ENCODE measurements at regions not wholly inside any gene's neighbourhood (a gene's known extent, or its start where the extent isn't known, plus 50 kb on each side); places are given as distances from the start of the nearest gene placed in this dataset.

DNA sequence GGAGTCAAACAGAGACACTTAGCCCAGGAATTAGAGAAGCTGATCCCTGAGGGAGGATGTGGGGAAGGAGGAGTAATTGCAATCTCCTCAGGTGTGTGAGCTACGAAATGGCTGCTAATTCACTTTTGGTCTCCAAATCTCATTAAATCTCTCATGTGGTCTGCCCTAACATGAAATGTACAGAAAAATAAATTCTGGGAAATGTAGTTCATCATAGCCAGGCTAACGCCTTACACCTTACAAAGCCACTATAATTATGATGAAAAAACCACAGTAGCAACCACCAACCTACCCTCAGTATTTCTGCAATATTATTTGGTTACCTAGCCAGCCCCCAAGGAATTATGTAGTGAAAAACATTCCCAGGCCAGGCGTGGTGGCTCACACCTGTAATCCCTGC lies 354.0 kb downstream of the TMEM167A start:
- ATAC-seq: no peak
- ChIA-PET CTCF (no interaction called here), POLR2A (no interaction called here)
- H3K36me3 ChIP-seq (ENCODE audit: control insufficient read depth, insufficient read depth, low read length): no peaks in the 10 kb centered on the region
- TF ChIP-seq POLR2AphosphoS5 (IDR thresholded peaks at IDR 0.05; ENCODE audit: low read depth, low read length): no peak
- TF ChIP-seq, protein P1, sequence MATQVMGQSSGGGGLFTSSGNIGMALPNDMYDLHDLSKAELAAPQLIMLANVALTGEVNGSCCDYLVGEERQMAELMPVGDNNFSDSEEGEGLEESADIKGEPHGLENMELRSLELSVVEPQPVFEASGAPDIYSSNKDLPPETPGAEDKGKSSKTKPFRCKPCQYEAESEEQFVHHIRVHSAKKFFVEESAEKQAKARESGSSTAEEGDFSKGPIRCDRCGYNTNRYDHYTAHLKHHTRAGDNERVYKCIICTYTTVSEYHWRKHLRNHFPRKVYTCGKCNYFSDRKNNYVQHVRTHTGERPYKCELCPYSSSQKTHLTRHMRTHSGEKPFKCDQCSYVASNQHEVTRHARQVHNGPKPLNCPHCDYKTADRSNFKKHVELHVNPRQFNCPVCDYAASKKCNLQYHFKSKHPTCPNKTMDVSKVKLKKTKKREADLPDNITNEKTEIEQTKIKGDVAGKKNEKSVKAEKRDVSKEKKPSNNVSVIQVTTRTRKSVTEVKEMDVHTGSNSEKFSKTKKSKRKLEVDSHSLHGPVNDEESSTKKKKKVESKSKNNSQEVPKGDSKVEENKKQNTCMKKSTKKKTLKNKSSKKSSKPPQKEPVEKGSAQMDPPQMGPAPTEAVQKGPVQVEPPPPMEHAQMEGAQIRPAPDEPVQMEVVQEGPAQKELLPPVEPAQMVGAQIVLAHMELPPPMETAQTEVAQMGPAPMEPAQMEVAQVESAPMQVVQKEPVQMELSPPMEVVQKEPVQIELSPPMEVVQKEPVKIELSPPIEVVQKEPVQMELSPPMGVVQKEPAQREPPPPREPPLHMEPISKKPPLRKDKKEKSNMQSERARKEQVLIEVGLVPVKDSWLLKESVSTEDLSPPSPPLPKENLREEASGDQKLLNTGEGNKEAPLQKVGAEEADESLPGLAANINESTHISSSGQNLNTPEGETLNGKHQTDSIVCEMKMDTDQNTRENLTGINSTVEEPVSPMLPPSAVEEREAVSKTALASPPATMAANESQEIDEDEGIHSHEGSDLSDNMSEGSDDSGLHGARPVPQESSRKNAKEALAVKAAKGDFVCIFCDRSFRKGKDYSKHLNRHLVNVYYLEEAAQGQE (IDR thresholded peaks at IDR 0.05; ENCODE audit: insufficient read depth in 1 of 2, low read depth in 2 of 2, low read length in 1 of 2): no peak
- no peak for TF ChIP-seq TCF7L2 (IDR thresholded peaks at IDR 0.05; ENCODE audit: low read depth, low read length)
- TF ChIP-seq, protein P2, sequence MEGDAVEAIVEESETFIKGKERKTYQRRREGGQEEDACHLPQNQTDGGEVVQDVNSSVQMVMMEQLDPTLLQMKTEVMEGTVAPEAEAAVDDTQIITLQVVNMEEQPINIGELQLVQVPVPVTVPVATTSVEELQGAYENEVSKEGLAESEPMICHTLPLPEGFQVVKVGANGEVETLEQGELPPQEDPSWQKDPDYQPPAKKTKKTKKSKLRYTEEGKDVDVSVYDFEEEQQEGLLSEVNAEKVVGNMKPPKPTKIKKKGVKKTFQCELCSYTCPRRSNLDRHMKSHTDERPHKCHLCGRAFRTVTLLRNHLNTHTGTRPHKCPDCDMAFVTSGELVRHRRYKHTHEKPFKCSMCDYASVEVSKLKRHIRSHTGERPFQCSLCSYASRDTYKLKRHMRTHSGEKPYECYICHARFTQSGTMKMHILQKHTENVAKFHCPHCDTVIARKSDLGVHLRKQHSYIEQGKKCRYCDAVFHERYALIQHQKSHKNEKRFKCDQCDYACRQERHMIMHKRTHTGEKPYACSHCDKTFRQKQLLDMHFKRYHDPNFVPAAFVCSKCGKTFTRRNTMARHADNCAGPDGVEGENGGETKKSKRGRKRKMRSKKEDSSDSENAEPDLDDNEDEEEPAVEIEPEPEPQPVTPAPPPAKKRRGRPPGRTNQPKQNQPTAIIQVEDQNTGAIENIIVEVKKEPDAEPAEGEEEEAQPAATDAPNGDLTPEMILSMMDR (IDR thresholded peaks at IDR 0.05): no peak
- no peak for TF ChIP-seq SIN3A (IDR thresholded peaks at IDR 0.05; ENCODE audit: borderline replicate concordance, insufficient read depth, low read depth, low read length)
- intact Hi-C loops (cut with micrococcal nuclease; ENCODE audit: unreplicated experiment) (no loop called here), in situ Hi-C loops (cut with HindIII; ENCODE audit: low pct_unique_long_range_greater_than_20kb, low sequenced_read_pairs) (no loop called here)
- H3K4me3 ChIP-seq (ENCODE audit: low read depth in 2 of 2, low read length in 2 of 2): no peak overlapping the region
- no peaks in the 10 kb centered on the region for H3K4me1 ChIP-seq (ENCODE audit: control insufficient read depth, insufficient read depth, low read length)
- H3K27me3 ChIP-seq (ENCODE audit: control insufficient read depth, insufficient read depth, low read length): no peaks in the 10 kb centered on the region
- DNase-seq (ENCODE audit: low read depth, low spot score): no peak
- H3K9me3 ChIP-seq (ENCODE audit: control insufficient read depth, insufficient read depth, low read depth, low read length): no peaks in the 10 kb centered on the region
- no TSS peak for BruUV-seq (replicated peaks)
- no peak overlapping the region for H3K27ac ChIP-seq (ENCODE audit: low read length)

DNA sequence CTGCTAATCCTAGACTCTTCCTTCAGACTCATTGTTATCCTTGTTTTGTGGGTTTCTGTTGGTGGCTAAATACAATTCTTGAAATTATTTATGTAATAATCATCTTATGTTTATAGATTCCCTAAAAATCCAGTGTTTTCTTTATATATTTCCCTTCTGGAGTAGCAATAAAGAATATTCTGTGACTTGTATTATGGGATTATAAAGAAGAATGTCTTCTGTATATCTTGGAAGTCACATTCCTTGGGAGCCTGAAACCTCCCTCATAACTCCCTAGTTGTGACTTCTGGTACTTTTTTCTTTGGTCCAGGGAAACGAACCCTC lies 356.1 kb downstream of the TMEM167A start:
- intact Hi-C loops (cut with micrococcal nuclease; ENCODE audit: unreplicated experiment) (no loop called here), in situ Hi-C loops (cut with HindIII; ENCODE audit: low pct_unique_long_range_greater_than_20kb, low sequenced_read_pairs) (no loop called here)
- H3K9me3 ChIP-seq (ENCODE audit: control insufficient read depth, insufficient read depth, low read depth, low read length): no peaks in the 10 kb centered on the region
- BruUV-seq (replicated peaks): no TSS peak
- DNase-seq (ENCODE audit: low read depth, low spot score) (no peak), ATAC-seq (no peak)
- TF ChIP-seq SIN3A (IDR thresholded peaks at IDR 0.05; ENCODE audit: borderline replicate concordance, insufficient read depth, low read depth, low read length): no peak
- no peak for TF ChIP-seq TCF7L2 (IDR thresholded peaks at IDR 0.05; ENCODE audit: low read depth, low read length)
- no peak for TF ChIP-seq POLR2AphosphoS5 (IDR thresholded peaks at IDR 0.05; ENCODE audit: low read depth, low read length)
- TF ChIP-seq, protein P2 (IDR thresholded peaks at IDR 0.05): no peak
- TF ChIP-seq, protein P1 (IDR thresholded peaks at IDR 0.05; ENCODE audit: insufficient read depth in 1 of 2, low read depth in 2 of 2, low read length in 1 of 2): no peak
- CTCF ChIA-PET: no interaction called here
- no peaks in the 10 kb centered on the region for H3K27me3 ChIP-seq (ENCODE audit: control insufficient read depth, insufficient read depth, low read length)
- H3K4me3 ChIP-seq (ENCODE audit: low read depth in 2 of 2, low read length in 2 of 2): no peak overlapping the region
- H3K36me3 ChIP-seq (ENCODE audit: control insufficient read depth, insufficient read depth, low read length): no peaks in the 10 kb centered on the region
- H3K27ac ChIP-seq (ENCODE audit: low read length): no peak overlapping the region
- POLR2A ChIA-PET: no interaction called here
- H3K4me1 ChIP-seq (ENCODE audit: control insufficient read depth, insufficient read depth, low read length): no peaks in the 10 kb centered on the region
